ENCODE measurements at regions not wholly inside any gene's neighbourhood (a gene's known extent, or its start where the extent isn't known, plus 50 kb on each side); places are given as distances from the start of the nearest gene placed in this dataset.
A peak's percentile ranks its signal among the peaks of the same experiment; 100 is the strongest.

DNA sequence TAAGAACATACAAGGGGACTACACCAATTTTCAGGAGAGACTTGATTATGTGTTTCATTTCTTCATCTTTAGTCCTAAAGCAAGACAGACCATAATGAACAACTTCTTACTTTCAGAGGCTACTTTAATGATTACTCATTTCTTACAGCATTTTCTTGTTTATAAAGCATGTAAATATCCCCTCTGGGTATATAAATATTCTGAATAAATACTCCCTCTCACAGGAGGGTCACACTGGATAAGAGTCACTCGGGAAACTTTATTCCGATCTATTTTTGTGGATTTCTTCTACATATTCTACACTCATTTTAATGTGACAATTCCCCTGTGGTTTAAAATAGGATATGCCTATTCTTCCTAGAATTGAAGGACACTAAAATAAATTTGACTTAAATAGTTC lies 228.9 kb upstream of the RPS6KA3 start:
- Histone ChIP-seq H3K27ac (ENCODE audit: low read length) (no peak overlapping the region), H3K4me3 (ENCODE audit: low read length) (no peak overlapping the region), H3K9me2 (replicated peaks; ENCODE audit: low read length) (no peaks in the 10 kb centered on the region), H3K4me1 (ENCODE audit: insufficient read depth, low read length) (0 out of 2 replicates have a peak, but pooled peaks cover 4% of the 10 kb centered on the region), H3K9ac (ENCODE audit: low read length) (no peak overlapping the region), H2AFZ (ENCODE audit: low read length) (no peak overlapping the region), H3K79me2 (ENCODE audit: low read length) (no peaks in the 10 kb centered on the region), H3F3A (ENCODE audit: low read length, unreplicated experiment) (no peaks in the 10 kb centered on the region), H3K4me2 (ENCODE audit: low read length) (no peak overlapping the region), H3K36me3 (ENCODE audit: low read depth, low read length) (no peaks in the 10 kb centered on the region), H4K20me1 (ENCODE audit: low read length) (no peaks in the 10 kb centered on the region), H3K9me3 (ENCODE audit: low read length) (no peaks in the 10 kb centered on the region), H3K27me3 (ENCODE audit: low read length) (no peaks in the 10 kb centered on the region)
- intact Hi-C loops (cut with micrococcal nuclease) = no loop called here
- DNase-seq = no peak
- ChIA-PET CTCF (no interaction called here), POLR2A (ENCODE audit: unreplicated experiment) (no interaction called here)
- TF ChIP-seq, protein P1, sequence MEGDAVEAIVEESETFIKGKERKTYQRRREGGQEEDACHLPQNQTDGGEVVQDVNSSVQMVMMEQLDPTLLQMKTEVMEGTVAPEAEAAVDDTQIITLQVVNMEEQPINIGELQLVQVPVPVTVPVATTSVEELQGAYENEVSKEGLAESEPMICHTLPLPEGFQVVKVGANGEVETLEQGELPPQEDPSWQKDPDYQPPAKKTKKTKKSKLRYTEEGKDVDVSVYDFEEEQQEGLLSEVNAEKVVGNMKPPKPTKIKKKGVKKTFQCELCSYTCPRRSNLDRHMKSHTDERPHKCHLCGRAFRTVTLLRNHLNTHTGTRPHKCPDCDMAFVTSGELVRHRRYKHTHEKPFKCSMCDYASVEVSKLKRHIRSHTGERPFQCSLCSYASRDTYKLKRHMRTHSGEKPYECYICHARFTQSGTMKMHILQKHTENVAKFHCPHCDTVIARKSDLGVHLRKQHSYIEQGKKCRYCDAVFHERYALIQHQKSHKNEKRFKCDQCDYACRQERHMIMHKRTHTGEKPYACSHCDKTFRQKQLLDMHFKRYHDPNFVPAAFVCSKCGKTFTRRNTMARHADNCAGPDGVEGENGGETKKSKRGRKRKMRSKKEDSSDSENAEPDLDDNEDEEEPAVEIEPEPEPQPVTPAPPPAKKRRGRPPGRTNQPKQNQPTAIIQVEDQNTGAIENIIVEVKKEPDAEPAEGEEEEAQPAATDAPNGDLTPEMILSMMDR (conservative IDR thresholded peaks at IDR 0.05; ENCODE audit: low read depth, low read length) = no peak
- TF ChIP-seq EZH2 (IDR thresholded peaks at IDR 0.05; ENCODE audit: low read length, unreplicated experiment) (no peak), EZH2phosphoT487 (IDR thresholded peaks at IDR 0.05; ENCODE audit: borderline replicate concordance, low read length) (no peak)
- no TSS peak for BruUV-seq (replicated peaks)
- no peak for ATAC-seq

DNA sequence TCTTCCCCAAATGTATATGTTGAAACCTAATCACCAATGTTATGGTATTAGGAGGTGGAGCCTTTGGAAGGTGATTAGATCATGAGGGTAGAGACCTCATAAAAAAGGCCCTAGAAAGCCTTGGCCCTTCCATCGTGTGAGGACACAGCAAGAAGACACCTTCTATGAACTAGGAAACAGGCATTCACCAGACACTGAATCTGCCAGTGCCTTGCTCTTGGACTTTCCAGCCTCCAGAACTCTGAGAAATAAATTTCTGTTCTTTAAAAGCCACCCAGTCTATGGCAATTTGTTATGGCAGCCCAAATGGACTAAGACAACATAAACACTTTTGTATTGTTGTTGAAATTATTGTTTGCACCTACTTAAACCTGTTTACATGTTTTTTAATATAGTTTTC lies 221.8 kb upstream of the RPS6KA3 start:
- H2AFZ ChIP-seq (ENCODE audit: low read length) = no peak overlapping the region
- H3K4me3 ChIP-seq (ENCODE audit: low read length) = no peak overlapping the region
- H3K4me2 ChIP-seq (ENCODE audit: low read length) = no peak overlapping the region
- H3K9me3 ChIP-seq (ENCODE audit: low read length) = no peaks in the 10 kb centered on the region
- no peak overlapping the region for H3K9ac ChIP-seq (ENCODE audit: low read length)
- H3K9me2 ChIP-seq (replicated peaks; ENCODE audit: low read length) = no peaks in the 10 kb centered on the region
- POLR2A ChIA-PET (ENCODE audit: unreplicated experiment) = no interaction called here
- H3F3A ChIP-seq (ENCODE audit: low read length, unreplicated experiment) = no peaks in the 10 kb centered on the region
- no peaks in the 10 kb centered on the region for H3K36me3 ChIP-seq (ENCODE audit: low read depth, low read length)
- peaks cover 10% of the 10 kb centered on the region for H3K4me1 ChIP-seq (ENCODE audit: insufficient read depth, low read length)
- H3K27me3 ChIP-seq (ENCODE audit: low read length) = no peaks in the 10 kb centered on the region
- ATAC-seq = no peak
- intact Hi-C loops (cut with micrococcal nuclease) = no loop called here
- CTCF ChIA-PET = no interaction called here
- no TSS peak for BruUV-seq (replicated peaks)
- H3K79me2 ChIP-seq (ENCODE audit: low read length) = no peaks in the 10 kb centered on the region
- H4K20me1 ChIP-seq (ENCODE audit: low read length) = no peaks in the 10 kb centered on the region
- no peak overlapping the region for H3K27ac ChIP-seq (ENCODE audit: low read length)
- DNase-seq = no peak
- TF ChIP-seq, protein P1 (conservative IDR thresholded peaks at IDR 0.05; ENCODE audit: low read depth, low read length) = no peak
- TF ChIP-seq EZH2 (IDR thresholded peaks at IDR 0.05; ENCODE audit: low read length, unreplicated experiment) (no peak), EZH2phosphoT487 (IDR thresholded peaks at IDR 0.05; ENCODE audit: borderline replicate concordance, low read length) (no peak)

DNA sequence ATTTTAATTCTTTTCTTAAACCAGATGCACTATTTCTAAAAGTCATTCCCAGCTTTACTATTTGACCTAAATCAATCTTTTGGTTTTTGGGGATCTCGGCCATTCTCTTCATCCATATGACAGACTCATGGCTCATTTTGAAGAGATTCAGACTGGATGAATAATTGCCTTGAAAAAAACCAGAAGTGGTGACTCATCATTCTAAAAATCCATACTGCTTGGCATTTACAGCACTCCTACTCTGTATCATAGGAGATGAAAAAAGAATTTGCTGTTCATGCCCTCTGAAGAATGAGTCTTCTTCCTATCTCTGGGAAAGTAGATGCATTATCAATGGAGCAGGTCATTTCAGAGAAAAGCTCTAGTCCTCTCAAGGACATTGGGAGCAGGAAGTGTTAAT lies 220.5 kb upstream of the RPS6KA3 start:
- Histone ChIP-seq H3K9me3 (ENCODE audit: low read length) (no peaks in the 10 kb centered on the region), H3K9me2 (replicated peaks; ENCODE audit: low read length) (no peaks in the 10 kb centered on the region), H3K4me3 (ENCODE audit: low read length) (no peak overlapping the region), H3K4me1 (ENCODE audit: insufficient read depth, low read length) (peaks cover 10% of the 10 kb centered on the region), H4K20me1 (ENCODE audit: low read length) (no peaks in the 10 kb centered on the region), H3K27ac (ENCODE audit: low read length) (peak overlapping the region; percentile 25; the same call in 1 of the 2 replicates), H3K4me2 (ENCODE audit: low read length) (peak overlapping the region; percentile 39; the same call in 1 of the 2 replicates), H3K79me2 (ENCODE audit: low read length) (no peaks in the 10 kb centered on the region), H3F3A (ENCODE audit: low read length, unreplicated experiment) (no peaks in the 10 kb centered on the region), H2AFZ (ENCODE audit: low read length) (0 out of 2 replicates have a peak overlapping the region, but pooled peaks have one; percentile 26), H3K36me3 (ENCODE audit: low read depth, low read length) (no peaks in the 10 kb centered on the region), H3K9ac (ENCODE audit: low read length) (no peak overlapping the region), H3K27me3 (ENCODE audit: low read length) (no peaks in the 10 kb centered on the region)
- TF ChIP-seq, protein P1 (conservative IDR thresholded peaks at IDR 0.05; ENCODE audit: low read depth, low read length) = no peak
- TF ChIP-seq EZH2 (IDR thresholded peaks at IDR 0.05; ENCODE audit: low read length, unreplicated experiment) = no peak
- TF ChIP-seq EZH2phosphoT487 (IDR thresholded peaks at IDR 0.05; ENCODE audit: borderline replicate concordance, low read length) = no peak
- peak; percentile 73 for DNase-seq
- no TSS peak for BruUV-seq (replicated peaks)
- ATAC-seq = peak; percentile 96
- POLR2A ChIA-PET (ENCODE audit: unreplicated experiment) = no interaction called here
- intact Hi-C loops (cut with micrococcal nuclease) = no loop called here
- CTCF ChIA-PET = interaction anchor here (0.6 kb wide), 1 partner anchor 215 kb away, joined by 6 read pairs; no protein-coding TSS in a partner anchor

All from PC-3 (cell line).